HG02642 (cell line): ENCODE measurements at regions not wholly inside any gene's neighbourhood (a gene's known extent, or its start where the extent isn't known, plus 50 kb on each side); places are given as distances from the start of the nearest gene placed in this dataset.

ENCODE experiments used
- ATAC-seq: cut with Tn5 transposase; IDR thresholded peaks from one replicate; pipeline ENCODE4 v1.9.1; 2021; ENCODE audit warnings: mild to moderate bottlenecking; ENCODE audit not compliant: unreplicated experiment, poor library complexity

DNA sequence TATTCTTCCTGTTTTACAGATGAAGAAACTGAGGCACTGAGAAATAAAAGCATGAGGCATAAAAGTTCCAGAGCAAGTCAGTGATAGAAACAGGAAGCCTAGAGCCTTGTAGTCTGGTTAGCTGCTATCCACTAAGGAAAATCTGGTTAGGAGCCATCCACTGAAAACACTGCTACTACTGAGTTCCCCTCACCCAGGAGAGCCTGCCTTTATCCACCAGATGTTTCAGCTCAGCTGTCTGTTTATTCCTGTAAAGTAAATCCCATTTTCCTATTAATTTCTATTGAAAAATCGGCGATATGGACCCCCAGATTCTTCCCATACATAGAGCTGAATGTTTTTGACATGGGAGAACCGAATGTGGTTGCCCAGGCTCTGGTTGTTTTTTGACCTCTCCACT is 63.7 kb upstream of the LMO4 start:
- ATAC-seq, result no peak

DNA sequence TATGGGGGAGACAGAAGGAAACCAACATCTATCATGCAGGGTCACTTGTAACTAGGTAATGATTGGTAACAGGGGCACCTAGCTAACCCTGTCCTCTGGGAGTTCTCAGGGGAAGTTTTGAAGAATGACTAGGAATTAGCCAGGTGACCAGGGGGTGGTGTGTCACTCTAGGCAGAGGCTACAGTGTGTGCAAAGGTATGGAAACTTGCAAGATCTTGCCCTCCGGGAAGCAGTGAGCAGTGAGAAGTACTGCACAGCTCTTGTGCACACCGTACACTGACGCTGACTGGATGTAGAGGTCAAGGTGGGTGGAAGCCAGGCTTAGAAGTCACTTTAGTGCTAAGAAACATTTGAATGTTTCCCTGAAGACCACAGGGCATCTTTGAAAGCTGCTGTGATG is 62.9 kb upstream of the LMO4 start:
- ATAC-seq, result no peak

DNA sequence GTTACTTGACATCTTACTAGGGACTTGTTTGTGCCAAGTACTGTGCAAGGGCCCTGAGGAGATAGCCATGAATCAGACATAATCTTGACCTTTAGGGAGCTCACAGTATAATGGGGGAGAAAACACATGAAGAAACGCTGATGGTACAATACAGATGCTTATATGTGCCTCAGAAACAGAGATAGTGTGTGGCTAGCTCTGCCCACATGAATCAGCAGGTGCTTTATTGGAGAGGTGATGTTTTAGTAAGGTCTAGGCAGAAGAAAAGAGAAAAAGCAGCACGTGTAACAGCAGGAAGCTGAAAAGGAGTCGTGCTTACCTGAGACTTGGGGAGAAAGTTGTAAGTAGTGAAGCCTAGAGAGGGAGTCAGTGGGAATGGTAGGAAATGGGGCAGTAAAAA is 60.6 kb upstream of the LMO4 start:
- no peak for ATAC-seq

- no peak for ATAC-seq
Measured at GRCh38 chr1:87269921-87270320, 58.8 kb upstream of the LMO4 start.

DNA sequence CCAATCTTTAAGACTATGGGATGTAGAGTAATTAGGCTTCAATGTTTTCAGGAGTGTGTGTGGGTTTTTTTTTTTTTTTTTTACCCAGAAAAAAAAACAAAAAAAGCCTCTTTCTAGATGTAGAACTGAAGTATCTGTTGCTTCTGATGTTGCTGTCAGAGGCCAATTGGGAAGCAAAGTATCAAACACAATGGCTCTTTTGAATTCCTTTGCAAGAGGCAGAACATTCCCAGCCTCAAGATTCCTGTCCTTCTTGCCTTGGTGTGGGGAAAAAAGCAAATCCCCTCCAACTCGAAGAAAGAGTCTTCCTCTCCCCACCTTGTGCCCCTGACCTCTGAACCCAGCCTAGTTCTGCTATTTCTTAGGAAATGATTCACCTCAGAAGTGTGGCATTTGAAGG is 55.4 kb upstream of the LMO4 start:
- ATAC-seq, result no peak

GRCh38 chr1:87274851-87275250 is 53.8 kb upstream of the LMO4 start:
- no peak for ATAC-seq

DNA sequence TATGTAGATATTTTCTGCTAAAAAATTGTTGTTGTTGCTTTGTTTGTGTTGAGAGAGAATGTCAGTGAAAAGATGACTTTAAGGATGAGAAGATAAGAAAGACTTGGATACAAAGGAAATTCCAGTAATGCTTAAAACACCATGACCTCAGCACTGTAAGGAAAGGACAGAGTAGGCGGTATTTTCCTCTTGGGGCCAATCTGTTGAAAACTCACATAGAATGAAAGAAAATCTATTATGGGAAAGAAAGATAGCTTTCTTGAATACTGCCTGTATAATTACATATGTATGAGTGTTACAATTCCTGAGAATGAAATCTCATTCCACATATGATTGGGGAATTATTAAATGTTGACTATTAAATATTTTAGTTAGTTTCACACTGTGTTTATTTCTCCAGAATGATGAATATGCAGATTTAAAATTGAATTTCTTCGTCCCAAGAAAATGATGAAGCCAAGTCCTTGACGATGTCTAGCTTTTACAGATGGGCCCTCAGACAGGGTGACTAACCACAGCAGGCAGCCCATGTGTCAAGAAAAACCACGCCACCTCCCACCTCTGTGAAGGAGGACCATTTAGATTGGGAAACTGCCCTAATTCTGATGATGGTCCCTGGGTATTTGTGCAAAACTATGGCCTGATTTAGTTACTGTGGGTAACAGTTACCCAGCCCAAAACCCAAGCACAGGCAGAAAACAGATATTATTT is 49.7 kb upstream of the LMO4 start:
- no peak for ATAC-seq
